Gastroesophageal sphincter (tissue), 4 donors: ENCODE measurements at regions not wholly inside any gene's neighbourhood (a gene's known extent, or its start where the extent isn't known, plus 50 kb on each side); places are given as distances from the start of the nearest gene placed in this dataset.

Source experiments
- ATAC-seq: fragments of 150-250 bp; one replicate; pipeline ENCODE4 v1.9.1; 2016; ENCODE audit warnings: mild to moderate bottlenecking, moderate library complexity
- H3K27ac ChIP-seq, 4 donors: fragments of 200-600 bp; sonication (generic) in 3 of 4; 1 replicate in 3 of 4; 2 replicates in 1 of 4; pipeline ENCODE4 v1.5.1; 2016 to 2019
- H3K27me3 ChIP-seq: fragments of 200-600 bp; sonication (generic); one replicate; pipeline ENCODE4 v1.5.1; 2019
- H3K36me3 ChIP-seq, 2 donors: fragments of 200-600 bp; sonication (generic); one replicate each; pipeline ENCODE4 v1.5.1; 2019; ENCODE audit warnings: control low read depth in 1 of 2
- H3K4me1 ChIP-seq, 3 donors: fragments of 200-600 bp; sonication (generic); 1 replicate in 2 of 3; 2 replicates in 1 of 3; pipeline ENCODE4 v1.5.1; 2016 to 2019; ENCODE audit warnings: control low read depth in 2 of 3
- H3K4me3 ChIP-seq, 2 donors: fragments of 200-600 bp; sonication (generic); one replicate each; pipeline ENCODE4 v1.5.1; 2019; ENCODE audit warnings: mild to moderate bottlenecking in 1 of 2, moderate library complexity in 1 of 2
- H3K9me3 ChIP-seq, 3 donors: fragments of 200-600 bp; sonication (generic); one replicate each; pipeline ENCODE4 v1.5.1; 2017 to 2019; ENCODE audit warnings: control low read depth in 2 of 3
- CTCF ChIP-seq, 4 experiments: fragments of 200-600 bp in 2 of 4; fragments of 450-650 bp in 2 of 4; sonication (generic) in 1 of 4; IDR thresholded peaks; one replicate each; pipeline ENCODE4 v1.5.1; 2017 to 2019; ENCODE audit warnings: antibody characterized with exemption in 4 of 4, mild to moderate bottlenecking in 2 of 4, moderate library complexity in 2 of 4
- EP300 ChIP-seq: sonication (generic); formaldehyde crosslinking; IDR thresholded peaks from one replicate; pipeline ENCODE4 v1.6.1; 2017; ENCODE audit warnings: antibody characterized with exemption, mild to moderate bottlenecking
- POLR2A ChIP-seq, 2 donors: fragments of 450-650 bp; IDR thresholded peaks; one replicate each; pipeline ENCODE4 v1.6.1; 2017; ENCODE audit warnings: antibody characterized with exemption in 2 of 2, mild to moderate bottlenecking in 2 of 2, moderate library complexity in 1 of 2
- POLR2AphosphoS5 ChIP-seq: sonication (generic); formaldehyde crosslinking; IDR thresholded peaks from one replicate; pipeline ENCODE4 v1.6.1; 2017; ENCODE audit warnings: antibody characterized with exemption
- WGBS, 2 donors: methylation state at CpG; one replicate each; pipeline ENCODE4 v1.1.5; 2018; ENCODE audit warnings: low coverage in 1 of 2; 5-methylcytosine and 5-hydroxymethylcytosine counted together

GRCh38 chr4:28426251-28426650 lies 1565.6 kb downstream of the STIM2 start:
- no peak for ATAC-seq
- Histone ChIP-seq H3K9me3 (no peaks in the 10 kb centered on the region), H3K4me1 (no peaks in the 10 kb centered on the region), H3K27ac (no peak overlapping the region), H3K27me3 (no peaks in the 10 kb centered on the region), H3K36me3 (no peaks in the 10 kb centered on the region), H3K4me3 (no peak overlapping the region)
- TF ChIP-seq POLR2A (IDR thresholded peaks at IDR 0.05) (no peak), POLR2AphosphoS5 (no peak), EP300 (no peak), CTCF (IDR thresholded peaks at IDR 0.05) (no peak)
- WGBS, 2 donors, result 8 to 67% methylated on average over 1 of the region's 1 CpG

- H3K9me3 ChIP-seq, result no peaks in the 10 kb centered on the region
- no peaks in the 10 kb centered on the region for H3K4me1 ChIP-seq
- no peaks in the 10 kb centered on the region for H3K27me3 ChIP-seq
- ATAC-seq, result no peak
- WGBS, 2 donors, result 76 to 93% methylated on average over 4 of the region's 4 CpGs
- H3K36me3 ChIP-seq, result no peaks in the 10 kb centered on the region
- no peak overlapping the region for H3K4me3 ChIP-seq
- no peak for TF ChIP-seq POLR2AphosphoS5
- no peak for TF ChIP-seq EP300
- no peak for TF ChIP-seq CTCF (IDR thresholded peaks at IDR 0.05)
- TF ChIP-seq POLR2A (IDR thresholded peaks at IDR 0.05), result no peak
- no peak overlapping the region for H3K27ac ChIP-seq
Observed at GRCh38 chr4:28427306-28428085, 1566.9 kb downstream of the STIM2 start.

- H3K27me3 ChIP-seq, result no peaks in the 10 kb centered on the region
- no peak for ATAC-seq
- H3K27ac ChIP-seq, result no peak overlapping the region
- no peak overlapping the region for H3K4me3 ChIP-seq
- H3K36me3 ChIP-seq, result no peaks in the 10 kb centered on the region
- TF ChIP-seq POLR2AphosphoS5, result no peak
- no peak for TF ChIP-seq POLR2A (IDR thresholded peaks at IDR 0.05)
- no peak for TF ChIP-seq CTCF (IDR thresholded peaks at IDR 0.05)
- TF ChIP-seq EP300, result no peak
- no peaks in the 10 kb centered on the region for H3K4me1 ChIP-seq
- H3K9me3 ChIP-seq, result no peaks in the 10 kb centered on the region
- WGBS, 2 donors, result 100% methylated on average over 1 of the region's 7 CpGs; no CpG with 5 or more reads in 1 of the 2 donors
Observed at GRCh38 chr4:28432348-28433025, 1571.8 kb downstream of the STIM2 start.

- Histone ChIP-seq H3K27ac (no peak overlapping the region), H3K27me3 (no peaks in the 10 kb centered on the region), H3K4me1 (no peaks in the 10 kb centered on the region), H3K36me3 (no peaks in the 10 kb centered on the region), H3K4me3 (no peak overlapping the region), H3K9me3 (no peaks in the 10 kb centered on the region)
- ATAC-seq, result no peak
- WGBS, 2 donors, result 24 to 35% methylated on average over 2 of the region's 2 CpGs
- TF ChIP-seq EP300 (no peak), CTCF (IDR thresholded peaks at IDR 0.05) (no peak)
Observed at GRCh38 chr4:28435314-28435713, 1574.7 kb downstream of the STIM2 start.
